H9 (cell line): ENCODE measurements at regions not wholly inside any gene's neighbourhood (a gene's known extent, or its start where the extent isn't known, plus 50 kb on each side); places are given as distances from the start of the nearest gene placed in this dataset.

ENCODE experiments used
- DNase-seq: peaks from one replicate; pipeline ENCODE4 v3.0.0-alpha.2; 2017
- H2AFZ ChIP-seq: one replicate; pipeline ENCODE4 v1.6.1; 2013; ENCODE audit warnings: mild to moderate bottlenecking, low read length, control low read depth, moderate library complexity
- H2AK5ac ChIP-seq: 2 replicates; pipeline ENCODE4 v1.6.1; 2013; ENCODE audit warnings: low read length, control low read depth, mixed read lengths; ENCODE audit not compliant: insufficient read length
- H2BK120ac ChIP-seq: one replicate; pipeline ENCODE4 v1.6.1; 2013; ENCODE audit warnings: low read depth, mild to moderate bottlenecking, low read length, control low read depth, inconsistent platforms; ENCODE audit not compliant: poor library complexity, severe bottlenecking
- H2BK12ac ChIP-seq: 2 replicates; pipeline ENCODE4 v1.6.1; 2013; ENCODE audit warnings: low read length, control low read depth, mixed read lengths, low read depth; ENCODE audit not compliant: insufficient read length
- H2BK15ac ChIP-seq: 2 replicates; pipeline ENCODE4 v1.6.1; 2013; ENCODE audit warnings: low read depth, low read length, control low read depth
- H2BK20ac ChIP-seq: one replicate; pipeline ENCODE4 v1.6.1; 2013; ENCODE audit warnings: low read depth, mild to moderate bottlenecking, low read length, control low read depth, inconsistent platforms; ENCODE audit not compliant: poor library complexity, severe bottlenecking
- H2BK5ac ChIP-seq: 2 replicates; pipeline ENCODE4 v1.6.1; 2013; ENCODE audit warnings: low read length, control low read depth, mixed read lengths; ENCODE audit not compliant: insufficient read length
- H3K14ac ChIP-seq: 2 replicates; pipeline ENCODE4 v1.6.1; 2013; ENCODE audit warnings: low read length, control low read depth; ENCODE audit not compliant: insufficient read depth
- H3K18ac ChIP-seq: 2 replicates; pipeline ENCODE4 v1.6.1; 2013; ENCODE audit warnings: low read depth, mild to moderate bottlenecking, mixed read lengths, low read length, control low read depth; ENCODE audit not compliant: insufficient read length
- H3K23ac ChIP-seq: 2 replicates; pipeline ENCODE4 v1.6.1; 2013; ENCODE audit warnings: low read length, control low read depth, mixed read lengths, low read depth; ENCODE audit not compliant: insufficient read length
- H3K23me2 ChIP-seq: 2 replicates; pipeline ENCODE4 v1.6.1; 2013; ENCODE audit warnings: low read depth, mild to moderate bottlenecking, mixed read lengths, low read length, control low read depth; ENCODE audit not compliant: insufficient read length, poor library complexity, severe bottlenecking
- H3K27ac ChIP-seq: 2 replicates; pipeline ENCODE4 v1.5.1; 2013; ENCODE audit warnings: low read length, control low read depth, mixed read lengths, low read depth; ENCODE audit not compliant: insufficient read length
- H3K27me3 ChIP-seq: 2 replicates; pipeline ENCODE4 v1.6.1; 2013; ENCODE audit warnings: low read length, control low read depth, inconsistent platforms; ENCODE audit not compliant: insufficient read depth
- H3K4ac ChIP-seq: 2 replicates; pipeline ENCODE4 v1.6.1; 2013; ENCODE audit warnings: low read depth, mild to moderate bottlenecking, control low read depth, inconsistent platforms, low read length, moderate library complexity
- H3K4me1 ChIP-seq: 2 replicates; pipeline ENCODE4 v1.6.1; 2013; ENCODE audit warnings: low read length, control low read depth, inconsistent platforms; ENCODE audit not compliant: insufficient read depth
- H3K4me2 ChIP-seq: 2 replicates; pipeline ENCODE4 v1.6.1; 2013; ENCODE audit warnings: low read length, control low read depth, mixed read lengths; ENCODE audit not compliant: insufficient read length, insufficient read depth
- H3K56ac ChIP-seq: 2 replicates; pipeline ENCODE4 v1.6.1; 2013; ENCODE audit warnings: low read depth, mild to moderate bottlenecking, mixed read lengths, low read length, control low read depth; ENCODE audit not compliant: insufficient read length
- H3K79me1 ChIP-seq: 2 replicates; pipeline ENCODE4 v1.6.1; 2013; ENCODE audit warnings: low read depth, mild to moderate bottlenecking, moderate library complexity, low read length, control low read depth, inconsistent platforms; ENCODE audit not compliant: insufficient read depth, poor library complexity, severe bottlenecking
- H3K79me2 ChIP-seq: 2 replicates; pipeline ENCODE4 v1.6.1; 2013; ENCODE audit warnings: low read length, control low read depth, inconsistent platforms; ENCODE audit not compliant: insufficient read depth
- H3K9ac ChIP-seq: 2 replicates; pipeline ENCODE4 v1.6.1; 2013; ENCODE audit warnings: low read length, control low read depth, mixed read lengths; ENCODE audit not compliant: insufficient read length; ENCODE audit errors: extremely low read depth
- H3K9me3 ChIP-seq: one replicate; pipeline ENCODE4 v1.6.1; 2013; ENCODE audit warnings: low read depth, low read length, inconsistent platforms; ENCODE audit not compliant: control insufficient read depth
- H3T11ph ChIP-seq: one replicate; pipeline ENCODE4 v1.6.1; 2013; ENCODE audit warnings: mild to moderate bottlenecking, low read length, control low read depth, inconsistent platforms
- H4K20me1 ChIP-seq: one replicate; pipeline ENCODE4 v1.6.1; 2013; ENCODE audit not compliant: control insufficient read depth, insufficient read length, insufficient read depth
- H4K5ac ChIP-seq: 2 replicates; pipeline ENCODE4 v1.6.1; 2013; ENCODE audit warnings: low read depth, mild to moderate bottlenecking, mixed read lengths, low read length, control low read depth; ENCODE audit not compliant: insufficient read length
- H4K8ac ChIP-seq: replicated peaks from 2 replicates; pipeline ENCODE4 v1.6.1; 2013; ENCODE audit warnings: low read length, control low read depth, mixed read lengths, low read depth; ENCODE audit not compliant: insufficient read length
- H4K91ac ChIP-seq: 2 replicates; pipeline ENCODE4 v1.6.1; 2013; ENCODE audit warnings: low read depth, mild to moderate bottlenecking, moderate library complexity, mixed read lengths, low read length, control low read depth; ENCODE audit not compliant: insufficient read length
- H3K27ac Mint-ChIP-seq, 3 experiments: 2 replicates in 2 of 3; 3 replicates in 1 of 3; pipeline ENCODE4 v1.8.0; 2020 to 2021; ENCODE audit warnings: mixed read lengths in 3 of 3, mild to moderate bottlenecking in 1 of 3, moderate library complexity in 1 of 3
- H3K27me3 Mint-ChIP-seq: 2 replicates; pipeline ENCODE4 v1.8.0; 2021; ENCODE audit warnings: low read depth, mild to moderate bottlenecking, moderate library complexity, mixed read lengths
- H3K36me3 Mint-ChIP-seq, 3 experiments: 2 replicates in 2 of 3; 3 replicates in 1 of 3; pipeline ENCODE4 v1.8.0; 2020 to 2021; ENCODE audit warnings: low read depth in 3 of 3, mixed read lengths in 3 of 3; ENCODE audit not compliant: insufficient read depth in 1 of 3
- H3K4me1 Mint-ChIP-seq, 2 experiments: 2 replicates each; pipeline ENCODE4 v1.8.0; 2020; ENCODE audit warnings: mixed read lengths in 2 of 2
- H3K4me3 Mint-ChIP-seq, 2 experiments: 2 replicates in 1 of 2; 3 replicates in 1 of 2; pipeline ENCODE4 v1.8.0; 2020 to 2021; ENCODE audit warnings: mild to moderate bottlenecking in 2 of 2, mixed read lengths in 2 of 2, moderate library complexity in 1 of 2
- H3K9me3 Mint-ChIP-seq, 2 experiments: 2 replicates in 1 of 2; 3 replicates in 1 of 2; pipeline ENCODE4 v1.8.0; 2020; ENCODE audit warnings: mild to moderate bottlenecking in 2 of 2, mixed read lengths in 2 of 2, moderate library complexity in 1 of 2
- WGBS: extraction: QIAGEN DNeasy Blood & Tissue Kit; methylation state at CpG from one replicate; pipeline ENCODE4 v1.1.7; 2013; ENCODE audit warnings: missing lambda C conversion rate, low lambda C conversion rate, mixed read lengths; ENCODE audit not compliant: insufficient read length; ENCODE audit errors: extremely low coverage; 5-methylcytosine and 5-hydroxymethylcytosine counted together
- TF ChIP-seq, protein P1 (sequence below): fragments of 200-600 bp; sonication (generic); conservative IDR thresholded peaks from 3 replicates; pipeline ENCODE4 v1.8.0; 2021; ENCODE audit warnings: antibody characterized with exemption, mild to moderate bottlenecking

- H3K4me2 ChIP-seq, result no peak overlapping the region
- H3K4me3 Mint-ChIP-seq, result no peak overlapping the region
These were observed 130.0 kb upstream of the GGTLC1 start for GRCh38 chr20:24118441-24119175.

More at GRCh38 chr20:24118441-24119175, 130.0 kb upstream of the GGTLC1 start:
- no peaks in the 10 kb centered on the region for H3K79me2 ChIP-seq
- DNase-seq, result no peak
- H4K20me1 ChIP-seq, result no peaks in the 10 kb centered on the region
- H3K14ac ChIP-seq, result no peak overlapping the region
- no peak overlapping the region for H2BK5ac ChIP-seq
- H3K27me3 Mint-ChIP-seq, result peaks cover 2% of the 10 kb centered on the region
- no peak overlapping the region for H2BK20ac ChIP-seq
- H2BK15ac ChIP-seq, result no peak overlapping the region
- H3K23me2 ChIP-seq, result no peaks in the 10 kb centered on the region
- H2BK120ac ChIP-seq, result no peak overlapping the region
- TF ChIP-seq, protein P1, sequence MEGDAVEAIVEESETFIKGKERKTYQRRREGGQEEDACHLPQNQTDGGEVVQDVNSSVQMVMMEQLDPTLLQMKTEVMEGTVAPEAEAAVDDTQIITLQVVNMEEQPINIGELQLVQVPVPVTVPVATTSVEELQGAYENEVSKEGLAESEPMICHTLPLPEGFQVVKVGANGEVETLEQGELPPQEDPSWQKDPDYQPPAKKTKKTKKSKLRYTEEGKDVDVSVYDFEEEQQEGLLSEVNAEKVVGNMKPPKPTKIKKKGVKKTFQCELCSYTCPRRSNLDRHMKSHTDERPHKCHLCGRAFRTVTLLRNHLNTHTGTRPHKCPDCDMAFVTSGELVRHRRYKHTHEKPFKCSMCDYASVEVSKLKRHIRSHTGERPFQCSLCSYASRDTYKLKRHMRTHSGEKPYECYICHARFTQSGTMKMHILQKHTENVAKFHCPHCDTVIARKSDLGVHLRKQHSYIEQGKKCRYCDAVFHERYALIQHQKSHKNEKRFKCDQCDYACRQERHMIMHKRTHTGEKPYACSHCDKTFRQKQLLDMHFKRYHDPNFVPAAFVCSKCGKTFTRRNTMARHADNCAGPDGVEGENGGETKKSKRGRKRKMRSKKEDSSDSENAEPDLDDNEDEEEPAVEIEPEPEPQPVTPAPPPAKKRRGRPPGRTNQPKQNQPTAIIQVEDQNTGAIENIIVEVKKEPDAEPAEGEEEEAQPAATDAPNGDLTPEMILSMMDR, result no peak
- no peaks in the 10 kb centered on the region for H3K79me1 ChIP-seq
- no peak overlapping the region for H3T11ph ChIP-seq
- no peak overlapping the region for H2AFZ ChIP-seq
- no peak overlapping the region for H3K27ac Mint-ChIP-seq
- H4K8ac ChIP-seq, result no peak overlapping the region
- no peak overlapping the region for H3K4ac ChIP-seq
- H3K27me3 ChIP-seq, result no peaks in the 10 kb centered on the region
- no peaks in the 10 kb centered on the region for H3K9me3 Mint-ChIP-seq
- no peak overlapping the region for H2BK12ac ChIP-seq
- H3K4me1 Mint-ChIP-seq, result peaks cover 5 to 6% of the 10 kb centered on the region in 2 experiments; a peak in 3 of 4 replicates
- no peaks in the 10 kb centered on the region for H3K4me1 ChIP-seq
- H3K56ac ChIP-seq, result no peak overlapping the region
- H3K9me3 ChIP-seq, result no peaks in the 10 kb centered on the region
- H4K91ac ChIP-seq, result no peak overlapping the region
- no peak overlapping the region for H3K9ac ChIP-seq
- no peaks in the 10 kb centered on the region; a peak in 1 of 7 replicates for H3K36me3 Mint-ChIP-seq
- no peak overlapping the region for H4K5ac ChIP-seq
- H3K27ac ChIP-seq, result no peak overlapping the region
- H3K18ac ChIP-seq, result no peak overlapping the region
- H3K23ac ChIP-seq, result no peak overlapping the region
- no CpG with 5 or more reads among the region's 16 CpGs for WGBS
- H2AK5ac ChIP-seq, result no peak overlapping the region
